ENCODE measurements at regions not wholly inside any gene's neighbourhood (a gene's known extent, or its start where the extent isn't known, plus 50 kb on each side); places are given as distances from the start of the nearest gene placed in this dataset.

- no peak overlapping the region for H3K4me3 Mint-ChIP-seq
- no peaks in the 10 kb centered on the region for H3K27me3 Mint-ChIP-seq
- POLR2A ChIA-PET: no interaction called here
- H3K27ac Mint-ChIP-seq: no peak overlapping the region
- ATAC-seq (ENCODE audit: low read depth): no peak
- DNase-seq: no peak
- H3K36me3 Mint-ChIP-seq (ENCODE audit: low read depth): no peaks in the 10 kb centered on the region
- intact Hi-C loops (cut with micrococcal nuclease): no loop called here
- no peaks in the 10 kb centered on the region for H3K4me1 Mint-ChIP-seq
- CTCF ChIA-PET: no interaction called here
- no peak for TF ChIP-seq CTCF (IDR thresholded peaks at IDR 0.05)
- H3K9me3 Mint-ChIP-seq: peaks cover 2% of the 10 kb centered on the region
Measured at GRCh38 chr18:53797998-53798495, 426.4 kb downstream of the MBD2 start.

- Mint-ChIP-seq H3K27me3 (no peaks in the 10 kb centered on the region), H3K9me3 (peaks cover 4% of the 10 kb centered on the region), H3K4me1 (no peaks in the 10 kb centered on the region), H3K36me3 (ENCODE audit: low read depth) (no peaks in the 10 kb centered on the region), H3K4me3 (no peak overlapping the region), H3K27ac (no peak overlapping the region)
- no peak for TF ChIP-seq CTCF (IDR thresholded peaks at IDR 0.05)
- DNase-seq (no peak), ATAC-seq (ENCODE audit: low read depth) (no peak)
- POLR2A ChIA-PET: no interaction called here
- CTCF ChIA-PET: no interaction called here
- intact Hi-C loops (cut with micrococcal nuclease): no loop called here
Measured at GRCh38 chr18:53796040-53796729, 428.3 kb downstream of the MBD2 start.

- Mint-ChIP-seq H3K4me3 (no peak overlapping the region), H3K4me1 (no peaks in the 10 kb centered on the region), H3K27me3 (no peaks in the 10 kb centered on the region), H3K9me3 (peaks cover 2% of the 10 kb centered on the region), H3K27ac (no peak overlapping the region), H3K36me3 (ENCODE audit: low read depth) (no peaks in the 10 kb centered on the region)
- no peak for TF ChIP-seq CTCF (IDR thresholded peaks at IDR 0.05)
- ATAC-seq (ENCODE audit: low read depth) (no peak), DNase-seq (no peak)
- ChIA-PET CTCF (no interaction called here), POLR2A (no interaction called here)
- intact Hi-C loops (cut with micrococcal nuclease): no loop called here
Measured at GRCh38 chr18:53795610-53796009, 428.9 kb downstream of the MBD2 start.

GRCh38 chr18:53795061-53795460 is 429.4 kb downstream of the MBD2 start:
- no peak for TF ChIP-seq CTCF (IDR thresholded peaks at IDR 0.05)
- intact Hi-C loops (cut with micrococcal nuclease): no loop called here
- peaks cover 2% of the 10 kb centered on the region for H3K9me3 Mint-ChIP-seq
- ChIA-PET POLR2A (no interaction called here), CTCF (no interaction called here)
- no peaks in the 10 kb centered on the region for H3K27me3 Mint-ChIP-seq
- no peaks in the 10 kb centered on the region for H3K4me1 Mint-ChIP-seq
- no peak overlapping the region for H3K27ac Mint-ChIP-seq
- H3K4me3 Mint-ChIP-seq: no peak overlapping the region
- DNase-seq: no peak
- H3K36me3 Mint-ChIP-seq (ENCODE audit: low read depth): no peaks in the 10 kb centered on the region
- no peak for ATAC-seq (ENCODE audit: low read depth)

GRCh38 chr18:53792762-53793161 is 431.7 kb downstream of the MBD2 start:
- no peak for DNase-seq
- no peak overlapping the region for H3K27ac Mint-ChIP-seq
- no peaks in the 10 kb centered on the region for H3K4me1 Mint-ChIP-seq
- no peaks in the 10 kb centered on the region for H3K36me3 Mint-ChIP-seq (ENCODE audit: low read depth)
- no peaks in the 10 kb centered on the region for H3K27me3 Mint-ChIP-seq
- CTCF ChIA-PET: no interaction called here
- intact Hi-C loops (cut with micrococcal nuclease): no loop called here
- peaks cover 2% of the 10 kb centered on the region for H3K9me3 Mint-ChIP-seq
- POLR2A ChIA-PET: no interaction called here
- no peak overlapping the region for H3K4me3 Mint-ChIP-seq
- no peak for ATAC-seq (ENCODE audit: low read depth)
- TF ChIP-seq CTCF (IDR thresholded peaks at IDR 0.05): no peak

All from activated B cell treated with CpG ODN at 0.5 μM for 24 hours (primary cell).